GM19468 (cell line): ENCODE measurements at regions not wholly inside any gene's neighbourhood (a gene's known extent, or its start where the extent isn't known, plus 50 kb on each side); places are given as distances from the start of the nearest gene placed in this dataset.

ENCODE experiments used
- ATAC-seq: cut with Tn5 transposase; IDR thresholded peaks from one replicate; pipeline ENCODE4 v1.9.1; 2021; ENCODE audit warnings: mild to moderate bottlenecking, moderate library complexity, moderate number of reproducible peaks; ENCODE audit not compliant: unreplicated experiment; ENCODE audit errors: extremely low read depth

DNA sequence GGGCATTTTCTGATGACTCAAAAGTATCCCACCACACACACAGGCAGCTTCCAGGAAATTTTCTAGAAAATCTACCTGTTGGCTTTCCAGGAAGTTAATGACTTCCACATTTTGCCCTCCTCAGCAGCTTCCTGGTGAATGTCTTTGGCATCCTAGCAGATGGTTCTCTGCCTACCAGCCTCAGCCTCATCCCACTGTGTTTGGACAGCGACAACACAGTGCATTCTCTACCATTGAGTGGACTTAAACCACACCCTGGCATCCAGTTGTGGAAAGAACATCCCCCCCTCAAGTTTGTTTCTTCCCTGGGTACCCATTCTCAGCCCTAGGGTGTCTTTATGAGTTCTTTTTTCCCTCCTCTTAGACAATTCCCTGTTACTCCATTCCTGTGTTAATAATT lies 50.8 kb upstream of the GADL1 start:
- ATAC-seq: no peak

DNA sequence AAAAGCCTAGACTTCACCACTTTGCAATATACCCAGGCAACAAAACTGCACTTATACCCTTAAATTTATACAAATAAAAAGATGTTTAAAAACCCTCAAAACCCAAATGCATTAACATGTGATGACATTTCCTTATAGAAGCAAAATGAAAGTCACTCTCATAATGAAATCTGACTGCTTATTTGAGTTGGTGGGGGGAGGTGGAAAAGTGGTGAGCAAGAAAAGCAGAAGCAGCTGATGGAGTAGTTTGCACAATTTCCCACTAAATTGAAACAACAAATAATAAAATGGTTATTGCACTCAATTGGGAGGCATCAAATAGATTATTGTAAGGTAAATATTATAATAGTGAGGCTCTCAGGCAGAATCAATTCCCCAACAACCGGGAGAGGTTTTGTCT lies 54.0 kb upstream of the GADL1 start:
- no peak for ATAC-seq

DNA sequence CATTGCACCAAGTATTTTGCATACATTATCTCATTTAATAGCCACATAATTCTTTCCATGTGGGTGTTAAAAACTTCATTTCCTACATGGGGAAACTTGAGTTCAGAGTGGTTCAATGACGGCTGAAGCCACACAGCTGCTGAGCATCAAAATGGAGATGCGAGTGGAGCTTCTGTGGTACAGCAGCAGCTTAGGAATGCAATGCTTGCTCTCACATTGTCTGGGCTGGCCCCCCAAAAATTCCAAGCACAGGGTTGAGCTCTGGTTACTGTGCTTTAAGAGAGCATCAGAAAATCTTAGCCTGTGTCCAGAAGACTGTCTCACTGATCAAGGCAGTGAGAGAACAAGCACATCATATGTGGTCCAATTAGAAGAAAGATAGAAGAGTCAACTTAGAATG lies 57.4 kb upstream of the GADL1 start:
- no peak for ATAC-seq

DNA sequence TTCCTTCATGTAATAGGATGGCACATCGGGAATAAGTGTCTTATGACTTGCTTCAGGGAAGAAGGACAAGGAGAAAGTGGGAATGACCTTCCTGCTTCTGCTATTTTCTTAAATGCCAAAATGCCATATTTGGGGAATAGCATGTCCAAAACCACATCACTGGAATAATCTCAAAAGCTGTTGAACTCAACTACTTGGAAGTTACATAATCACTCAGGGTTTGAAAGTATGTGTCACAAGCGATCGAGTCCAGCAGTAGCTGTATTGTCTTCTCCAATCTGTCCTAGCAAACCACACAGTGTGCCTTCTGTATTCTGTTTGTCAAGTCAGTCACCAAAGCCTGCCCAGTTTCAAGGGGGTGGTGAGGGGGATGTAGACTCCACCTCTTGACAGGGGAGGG lies 58.3 kb upstream of the GADL1 start:
- no peak for ATAC-seq

DNA sequence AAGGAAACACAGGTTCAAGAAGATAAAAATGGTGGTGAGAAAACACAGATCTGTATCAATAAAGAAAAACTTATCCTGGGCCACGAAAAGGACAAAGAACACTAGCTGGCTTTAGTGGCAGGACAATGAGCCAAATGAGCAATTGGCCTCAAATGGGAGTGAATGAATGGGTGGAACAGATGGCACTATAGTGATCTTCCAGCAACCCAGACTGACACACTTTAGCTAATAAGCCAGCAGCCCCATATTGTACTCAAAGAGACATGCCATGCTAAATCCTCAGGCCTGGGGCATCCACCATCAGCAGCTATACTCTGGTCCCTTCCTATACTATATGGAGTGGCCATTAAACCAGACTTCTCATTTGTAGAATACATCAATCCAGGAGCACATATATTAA lies 60.0 kb upstream of the GADL1 start:
- ATAC-seq: no peak

DNA sequence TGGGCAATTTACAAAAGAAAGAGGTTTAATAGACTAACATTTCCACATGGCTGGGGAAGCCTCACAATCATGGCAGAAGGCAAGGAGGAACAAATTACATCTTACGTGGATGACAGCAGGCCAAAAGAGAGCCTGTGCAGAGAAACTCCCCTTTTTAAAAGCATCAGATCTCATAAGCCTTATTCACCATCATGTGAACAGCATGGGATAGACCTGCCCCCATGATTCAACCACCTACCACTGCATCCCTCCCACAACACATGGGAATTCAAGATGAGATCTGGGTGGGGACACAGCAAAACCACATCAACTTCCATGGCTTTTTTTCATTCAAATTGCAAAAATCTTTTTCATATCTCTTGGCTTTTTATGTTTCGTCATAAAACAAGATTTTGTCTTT lies 67.6 kb upstream of the GADL1 start:
- ATAC-seq: no peak

DNA sequence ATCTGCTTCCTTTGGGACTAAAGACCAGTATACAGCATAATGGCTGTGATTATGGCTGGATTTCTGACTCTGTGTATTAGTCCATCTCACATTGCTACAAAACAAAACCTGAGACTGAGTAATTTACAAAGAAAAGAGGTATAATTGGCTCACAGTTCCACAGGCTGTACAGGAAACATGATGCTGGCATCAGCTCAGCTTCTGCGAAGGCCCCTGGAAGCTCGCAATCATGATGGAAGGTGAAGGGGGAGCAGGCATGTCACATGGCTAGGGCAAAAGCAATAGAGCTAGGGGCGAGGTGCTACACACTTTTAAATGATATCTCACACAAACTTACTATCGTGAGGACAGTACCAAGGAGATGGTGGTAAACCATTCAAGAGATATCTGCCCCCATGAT lies 68.0 kb upstream of the GADL1 start:
- no peak for ATAC-seq

DNA sequence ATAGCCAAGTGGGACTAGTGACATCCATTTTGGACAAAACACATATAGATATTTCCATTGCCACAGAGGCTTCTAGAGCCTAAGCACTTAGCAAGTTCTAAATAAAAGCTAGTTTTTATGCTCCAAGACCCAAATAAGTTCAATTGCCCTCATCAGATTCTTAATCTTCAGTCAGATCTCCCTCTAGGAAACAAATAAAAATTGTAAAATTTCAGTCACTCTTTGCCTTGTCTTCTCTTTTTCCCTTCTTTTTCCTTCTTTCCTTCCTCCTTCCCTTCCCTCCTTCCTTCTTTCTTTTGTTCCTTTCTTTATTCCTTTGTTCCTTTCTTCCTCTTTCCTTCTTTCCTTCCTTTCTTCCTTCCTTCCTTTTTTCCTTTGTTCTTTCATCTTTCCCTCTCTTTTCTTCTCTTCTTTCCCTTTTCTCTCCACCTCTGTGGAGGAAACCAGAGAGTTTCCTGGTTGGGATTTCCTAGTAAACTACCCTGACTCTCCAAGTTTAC lies 68.8 kb upstream of the GADL1 start:
- ATAC-seq: no peak

DNA sequence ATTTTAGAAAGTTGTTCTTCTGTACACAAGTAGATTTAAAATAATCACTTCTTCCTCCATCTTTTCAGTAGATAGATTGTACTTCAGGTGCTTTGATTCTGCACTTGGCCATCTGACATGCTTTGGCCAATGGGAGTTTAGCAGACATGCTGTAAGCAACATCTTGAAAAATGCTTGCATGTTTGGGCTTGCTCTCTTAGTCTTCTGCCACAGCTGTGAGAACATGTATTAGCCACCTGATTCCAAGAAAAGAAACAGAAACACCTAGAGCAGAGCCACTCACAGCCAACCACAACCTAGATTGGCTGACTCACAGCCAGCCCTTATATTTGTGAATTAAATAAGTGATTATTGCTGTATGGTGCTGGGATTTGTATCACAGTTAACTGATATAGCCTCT lies 70.2 kb upstream of the GADL1 start:
- ATAC-seq: peak; percentile 95

DNA sequence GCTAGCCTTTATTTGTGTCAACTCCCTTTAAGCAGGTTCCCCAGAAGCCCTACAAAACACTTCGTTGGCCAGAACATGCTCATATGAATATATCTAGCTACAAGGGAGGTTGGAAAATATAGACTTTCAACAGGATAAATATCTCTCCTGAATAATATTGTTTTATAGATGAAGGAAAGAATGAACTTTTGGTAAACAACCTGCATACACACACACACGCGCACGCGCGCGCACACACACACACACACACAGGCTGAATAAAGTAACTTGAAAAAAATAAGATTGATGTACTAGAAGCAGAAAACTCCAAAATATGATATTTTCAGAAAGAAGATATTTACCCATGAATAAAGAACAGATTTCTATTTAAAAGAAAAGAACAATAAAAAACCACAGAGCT lies 72.4 kb upstream of the GADL1 start:
- no peak for ATAC-seq

DNA sequence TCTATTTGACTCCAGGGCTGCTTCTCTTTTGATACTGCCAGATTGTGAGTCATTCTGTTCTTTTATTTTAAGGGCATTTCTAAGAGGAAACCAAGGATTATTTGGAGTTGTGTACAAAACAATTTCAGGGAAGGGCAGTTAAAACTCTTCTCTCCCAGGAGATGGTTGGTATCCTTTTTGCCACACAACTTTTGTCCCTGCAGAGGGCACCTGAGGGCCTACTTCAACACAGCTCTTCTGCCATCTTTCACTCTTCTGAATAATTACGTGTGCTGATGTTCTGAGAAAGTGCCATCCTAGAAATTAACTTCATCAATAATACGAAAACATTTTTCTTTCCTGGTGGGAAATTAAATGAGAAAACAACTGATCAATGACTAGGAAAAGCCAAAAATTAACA lies 75.7 kb upstream of the GADL1 start:
- no peak for ATAC-seq

DNA sequence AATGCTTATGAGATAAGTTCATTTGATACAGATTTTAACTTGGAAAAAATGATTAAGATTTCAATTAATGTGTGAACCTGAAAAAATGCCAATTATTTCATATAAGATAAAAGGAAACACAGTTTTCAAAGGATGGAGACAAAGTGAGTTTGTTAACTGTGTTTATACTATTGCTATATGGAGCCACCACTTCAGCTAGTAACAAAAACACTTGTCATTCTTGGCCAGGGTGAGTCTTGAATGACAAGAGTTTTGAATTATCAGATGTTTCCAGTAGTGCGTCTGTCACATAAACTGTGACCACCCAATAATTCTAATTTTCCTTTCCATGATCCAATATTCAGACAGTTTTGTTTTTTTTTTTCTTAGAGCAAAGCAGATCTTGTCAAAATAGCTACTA lies 78.0 kb upstream of the GADL1 start:
- ATAC-seq: no peak

DNA sequence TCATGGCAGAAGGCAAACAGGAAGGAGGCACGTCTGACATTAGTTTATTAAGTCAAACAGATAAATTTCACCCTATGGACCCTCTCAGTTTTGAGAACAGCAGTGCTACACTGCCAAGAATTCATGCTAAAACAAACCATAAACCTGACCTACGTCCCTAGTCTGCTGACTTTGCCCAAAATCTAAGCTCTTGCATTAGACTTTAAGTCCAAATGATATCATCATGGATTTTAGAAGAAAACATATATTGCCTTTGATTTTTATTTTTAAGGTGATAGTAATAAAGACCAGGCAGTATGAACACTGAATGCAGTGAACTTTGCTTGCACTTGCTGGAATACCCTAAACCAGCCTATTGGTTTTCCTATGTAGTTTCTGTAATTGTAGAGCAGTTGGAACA lies 79.6 kb upstream of the GADL1 start:
- no peak for ATAC-seq

DNA sequence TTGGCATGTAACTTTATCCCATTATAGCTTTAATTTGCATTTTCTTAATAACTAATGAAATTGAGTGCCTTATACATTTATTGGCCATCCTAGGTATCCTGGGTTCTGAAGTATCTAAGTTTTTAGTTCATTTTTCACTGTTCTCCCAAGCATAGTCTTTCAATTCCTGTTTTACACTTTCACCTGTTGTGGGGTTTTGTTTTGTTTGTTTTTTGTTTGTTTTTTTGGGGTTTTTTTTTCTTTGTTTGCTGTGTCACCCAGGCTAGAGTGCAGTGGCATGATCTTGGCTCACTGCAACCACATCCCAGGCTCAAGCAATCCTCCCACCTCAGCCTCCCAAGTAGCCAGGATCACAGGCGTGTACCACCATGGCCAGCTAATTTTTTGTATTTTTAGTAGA lies 83.1 kb upstream of the GADL1 start:
- no peak for ATAC-seq

DNA sequence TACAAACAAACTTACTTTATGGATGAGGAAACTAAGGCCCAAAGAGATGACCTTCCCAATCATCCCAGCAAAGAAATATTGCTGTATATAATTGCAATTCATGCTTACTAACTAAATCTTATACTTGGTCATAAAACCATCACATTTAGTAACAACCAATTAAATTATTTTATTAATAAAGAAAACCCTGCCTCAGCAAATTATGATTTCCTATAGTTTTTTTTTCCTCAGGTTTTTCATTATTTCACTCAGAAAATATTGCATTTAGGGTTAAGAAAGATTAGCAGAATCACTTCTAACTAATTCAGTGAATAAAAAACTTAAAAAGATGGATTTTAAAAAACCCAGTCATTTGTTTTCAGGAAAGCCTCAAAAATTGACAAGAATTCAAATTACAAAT lies 86.5 kb upstream of the GADL1 start:
- ATAC-seq: no peak

DNA sequence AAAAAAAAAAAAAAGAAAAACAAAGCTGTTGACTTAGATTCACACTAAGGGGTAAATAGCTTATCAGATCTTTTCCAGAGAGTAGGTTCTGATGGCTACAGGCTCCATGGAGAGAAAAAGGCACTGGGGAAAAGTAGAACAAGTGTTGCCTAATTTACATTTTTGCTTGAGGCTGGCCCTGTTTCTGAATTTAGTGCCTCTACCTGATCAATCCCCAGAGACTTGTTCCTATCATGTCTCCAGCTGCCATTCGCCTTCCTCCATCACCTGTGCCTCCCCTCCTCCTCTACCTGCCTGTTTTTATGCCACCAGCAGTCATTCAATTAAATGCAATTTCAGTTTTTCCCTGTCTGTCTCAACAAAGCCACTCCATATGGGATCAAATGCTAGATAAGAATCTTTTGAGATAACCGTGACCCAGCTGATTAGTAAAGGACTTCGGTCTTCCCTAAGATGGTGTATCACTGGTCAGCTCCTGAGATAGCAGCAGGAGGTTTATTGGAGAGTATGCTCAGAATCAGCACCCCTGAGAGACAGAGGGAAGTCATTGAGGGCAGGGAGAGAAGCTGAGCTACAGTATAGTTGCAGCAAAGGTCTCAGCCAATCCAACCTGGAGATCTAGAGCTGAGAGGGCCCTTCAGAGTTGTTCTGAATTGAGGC lies 88.1 kb upstream of the GADL1 start:
- no peak for ATAC-seq

DNA sequence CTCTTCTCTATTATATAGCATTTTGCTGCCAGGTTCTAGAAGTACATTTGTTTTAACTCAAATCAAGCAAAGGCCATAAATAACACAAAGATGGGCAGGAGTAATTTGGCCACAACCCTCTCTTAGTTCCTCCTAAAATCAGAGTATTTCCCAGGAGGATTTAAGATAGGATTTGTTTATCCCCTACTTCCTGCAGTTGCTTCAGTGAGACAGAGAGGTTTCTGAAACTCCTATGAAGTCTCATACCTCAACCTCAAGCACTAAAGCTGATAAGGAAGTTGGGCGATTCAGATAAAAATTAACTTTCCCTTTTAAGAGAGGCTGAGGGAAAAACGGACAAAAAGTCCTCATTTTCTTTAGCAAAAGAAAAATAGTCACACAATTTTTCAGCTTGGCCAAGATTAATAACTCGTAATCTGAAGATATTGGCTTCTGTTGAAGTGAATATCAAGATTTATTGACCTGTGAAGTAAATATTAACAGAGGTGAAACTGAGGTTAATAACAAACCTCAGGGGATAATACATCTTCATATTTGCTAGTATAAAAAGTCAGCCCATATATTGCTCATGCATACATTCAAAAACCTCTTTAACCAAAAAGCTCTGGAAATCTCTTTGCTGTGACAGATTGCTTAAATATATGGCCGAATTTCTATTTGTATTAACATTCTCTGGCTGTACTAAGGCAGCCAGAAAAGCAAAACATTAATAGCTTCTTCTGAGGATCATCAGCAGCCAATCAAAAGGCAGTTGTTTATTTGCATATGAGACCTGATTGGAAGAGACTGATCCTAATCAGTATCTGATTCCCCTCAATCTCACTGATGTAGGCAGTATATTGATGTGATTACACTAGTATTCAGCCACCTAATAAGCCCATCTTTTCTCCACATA lies 90.6 kb upstream of the GADL1 start:
- no peak for ATAC-seq

DNA sequence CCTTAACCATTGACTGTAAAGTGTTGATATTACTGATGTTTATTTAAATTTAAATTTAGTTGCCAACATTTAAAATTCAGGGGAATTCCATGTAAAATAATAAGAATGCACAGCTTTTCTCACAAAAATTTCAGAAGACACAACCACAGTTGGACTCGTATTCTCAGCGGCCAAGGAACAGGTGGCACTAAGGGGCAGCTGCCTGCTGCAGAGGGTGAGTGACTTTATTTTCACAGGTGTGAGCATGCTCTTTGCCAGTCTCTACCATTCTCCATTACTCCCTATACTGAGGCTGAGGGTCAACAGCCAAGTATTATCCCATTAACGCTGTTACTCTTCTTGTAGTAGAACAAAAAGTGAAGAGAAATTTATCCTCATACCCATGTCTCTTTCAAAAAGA lies 92.1 kb upstream of the GADL1 start:
- ATAC-seq: no peak

DNA sequence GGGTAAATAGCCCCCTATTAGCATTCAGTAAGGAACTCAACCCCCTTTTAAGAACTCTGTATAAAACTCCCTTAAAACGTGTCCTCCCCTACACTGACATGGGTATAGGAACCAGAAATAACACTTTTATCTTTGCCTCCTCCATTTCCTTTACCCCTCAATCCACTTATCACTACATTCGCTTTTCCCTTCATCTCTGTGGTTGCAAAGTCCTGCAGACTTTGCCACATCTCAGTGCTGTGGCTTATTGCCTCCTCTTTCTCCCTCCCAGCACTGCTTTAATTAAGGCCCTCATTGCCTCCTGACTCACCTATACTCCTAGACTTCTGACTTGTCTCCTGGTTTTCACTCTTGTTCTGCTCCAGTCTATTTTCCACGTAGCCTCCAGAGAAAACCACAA lies 94.3 kb upstream of the GADL1 start:
- no peak for ATAC-seq

DNA sequence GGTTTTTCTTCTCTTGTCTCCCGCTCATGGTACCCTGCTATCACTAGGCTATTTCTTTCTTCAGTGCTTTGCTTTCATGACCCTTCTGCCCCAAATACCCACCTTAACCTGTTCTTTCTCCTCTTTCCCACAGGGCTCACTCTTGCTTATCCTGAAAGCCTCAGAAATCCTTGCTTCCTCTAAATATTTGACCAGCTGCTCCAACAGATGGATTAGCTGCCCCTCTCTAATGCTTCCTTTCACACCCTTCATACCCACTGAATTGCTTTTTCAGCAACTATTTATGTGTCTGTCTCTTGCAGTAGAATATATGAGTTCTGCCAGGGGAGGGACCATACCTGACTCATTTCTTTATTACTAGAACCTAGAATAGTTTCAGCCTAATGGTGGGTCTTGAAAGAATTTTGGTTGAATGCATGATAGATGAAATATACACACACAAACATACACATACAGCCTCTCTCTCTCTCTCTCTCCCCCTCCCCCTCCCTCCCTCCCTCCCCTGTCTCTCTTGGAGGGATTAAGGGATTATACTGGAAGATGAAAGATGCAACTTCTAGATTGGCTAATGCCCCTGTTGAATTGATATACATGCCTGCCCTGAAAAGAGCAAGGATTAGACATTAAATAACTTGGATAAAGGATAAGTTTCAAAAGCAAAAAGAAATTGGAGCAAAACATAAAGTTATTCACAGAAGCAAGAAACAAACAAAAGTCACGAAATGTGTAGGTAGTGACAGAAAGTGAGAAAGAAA lies 95.0 kb upstream of the GADL1 start:
- no peak for ATAC-seq

DNA sequence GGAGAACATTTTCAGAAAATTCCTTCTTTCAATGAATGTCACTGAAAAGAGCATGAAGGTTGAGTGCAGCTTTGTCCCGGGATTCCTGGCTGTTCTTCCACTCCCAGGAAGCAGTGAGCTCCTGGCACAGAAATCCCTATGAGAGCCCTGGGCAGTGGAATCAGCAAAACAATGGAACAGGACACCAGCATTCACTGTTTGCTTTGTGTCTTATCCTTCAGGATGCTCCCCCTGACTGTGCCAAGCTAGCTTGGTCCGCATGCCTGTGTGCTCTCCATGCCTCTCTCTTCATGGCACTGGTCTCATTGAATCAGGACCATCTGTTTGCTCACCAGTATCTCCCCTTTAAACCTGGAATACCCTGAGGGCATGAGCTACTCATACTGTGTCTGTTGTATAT lies 102.0 kb upstream of the GADL1 start:
- ATAC-seq: no peak
